Mucosa of rectum (tissue), 2 donors: ENCODE measurements at regions not wholly inside any gene's neighbourhood (a gene's known extent, or its start where the extent isn't known, plus 50 kb on each side); places are given as distances from the start of the nearest gene placed in this dataset.

Source experiments
- H3K27ac ChIP-seq, 2 donors: one replicate each; pipeline ENCODE4 v1.7.0; 2013; ENCODE audit warnings: inconsistent platforms in 2 of 2, low read depth in 2 of 2, low read length in 2 of 2
- H3K27me3 ChIP-seq, 2 donors: one replicate each; pipeline ENCODE4 v1.7.0; 2013; ENCODE audit warnings: low read length in 2 of 2; ENCODE audit not compliant: control insufficient read depth in 2 of 2, insufficient read depth in 2 of 2
- H3K36me3 ChIP-seq, 2 donors: one replicate each; pipeline ENCODE4 v1.7.0; 2013; ENCODE audit warnings: low read length in 2 of 2; ENCODE audit not compliant: control insufficient read depth in 2 of 2, insufficient read depth in 2 of 2
- H3K4me1 ChIP-seq, 2 donors: one replicate each; pipeline ENCODE4 v1.7.0; 2013; ENCODE audit warnings: low read length in 2 of 2, mild to moderate bottlenecking in 1 of 2; ENCODE audit not compliant: control insufficient read depth in 2 of 2, insufficient read depth in 2 of 2
- H3K4me3 ChIP-seq, 2 donors: one replicate each; pipeline ENCODE4 v1.7.0; 2013; ENCODE audit warnings: low read length in 2 of 2
- H3K9ac ChIP-seq, 2 donors: one replicate each; pipeline ENCODE4 v1.7.0; 2013; ENCODE audit warnings: low read length in 2 of 2, low read depth in 1 of 2, mild to moderate bottlenecking in 1 of 2
- H3K9me3 ChIP-seq, 2 donors: one replicate each; pipeline ENCODE4 v1.7.0; 2013; ENCODE audit warnings: low read length in 2 of 2; ENCODE audit not compliant: control insufficient read depth in 2 of 2
- donor health status: healthy.
- donor health status: Normal muscosa, but diverticular disease.

- Histone ChIP-seq H3K27me3 (no peaks in the 10 kb centered on the region), H3K9ac (no peak overlapping the region), H3K4me3 (no peak overlapping the region), H3K4me1 (peaks cover 0 to 6% of the 10 kb centered on the region in 2 donors), H3K36me3 (no peaks in the 10 kb centered on the region), H3K27ac (peak overlapping the region in 1 of 2 donors; percentile 52), H3K9me3 (no peaks in the 10 kb centered on the region)
These were observed 103.5 kb upstream of the COL5A1 start for GRCh38 chr9:134537951-134538641.

DNA sequence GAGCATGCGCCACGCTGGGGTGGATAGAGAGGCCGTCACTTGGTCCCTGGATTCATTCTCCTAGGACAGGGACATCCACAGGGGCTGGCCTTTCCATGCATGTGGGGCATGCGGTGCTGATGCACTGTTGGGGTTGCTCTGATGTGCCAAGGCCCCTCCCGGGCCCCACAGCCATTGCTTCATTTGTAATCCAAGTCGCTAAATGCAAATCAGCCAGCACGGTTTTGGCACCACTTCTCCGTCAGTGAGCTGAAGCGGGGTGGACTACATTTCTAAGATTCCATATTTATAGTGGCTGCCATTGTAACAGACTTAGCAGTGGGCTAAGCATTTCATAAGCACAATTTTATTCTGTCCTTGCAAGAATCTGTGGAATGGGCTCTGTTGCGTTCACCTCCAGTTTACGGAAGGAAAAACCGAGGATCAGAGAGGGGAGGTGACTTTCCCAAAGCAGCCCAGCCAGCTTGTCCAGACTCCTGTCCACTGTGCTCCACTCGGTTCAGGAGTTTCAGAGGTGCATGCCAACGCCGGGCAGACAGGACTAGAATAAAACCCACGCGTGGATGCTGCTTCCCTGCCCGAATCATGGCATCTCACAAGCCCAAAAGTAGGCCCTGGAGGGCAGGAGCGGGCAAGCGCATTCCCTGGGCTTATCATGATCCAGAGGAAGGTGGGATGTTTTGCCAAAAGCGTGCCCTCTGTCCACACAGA lies 102.6 kb upstream of the COL5A1 start:
- Histone ChIP-seq H3K4me1 (peaks cover 0 to 6% of the 10 kb centered on the region in 2 donors), H3K27ac (peak overlapping the region; percentile 1 to 52)

DNA sequence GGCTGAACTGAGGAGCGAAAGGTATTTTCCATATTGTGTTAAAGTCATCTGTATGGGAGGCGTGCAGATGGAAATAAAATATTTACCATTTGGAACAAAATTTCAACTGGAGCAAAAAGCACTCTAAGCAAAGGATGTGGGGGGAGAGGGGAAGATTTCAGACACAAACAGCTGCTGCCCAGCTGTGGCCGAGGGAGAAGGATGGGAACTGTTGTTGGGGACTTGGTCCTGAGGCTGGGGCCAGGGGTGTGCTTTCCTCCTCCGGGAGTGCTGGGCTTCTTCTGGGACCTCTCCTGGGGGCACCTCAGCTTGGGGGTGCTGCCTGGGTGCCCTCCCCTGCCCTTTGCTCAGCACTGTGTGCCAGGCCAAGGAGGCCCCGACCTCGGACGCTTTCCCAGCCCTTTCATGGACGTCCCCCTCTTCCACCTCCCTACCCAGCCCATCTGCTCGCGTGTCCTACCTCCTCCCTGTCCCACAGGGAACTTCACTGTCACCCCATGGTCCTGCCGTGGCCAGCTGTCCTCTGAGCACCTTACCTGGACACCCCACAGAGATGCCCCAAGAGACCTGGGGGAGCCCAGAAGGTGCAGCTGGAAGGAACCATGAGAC lies 101.9 kb upstream of the COL5A1 start:
- Histone ChIP-seq H3K27ac (peak overlapping the region; percentile 39 to 52), H3K36me3 (no peaks in the 10 kb centered on the region), H3K27me3 (no peaks in the 10 kb centered on the region), H3K9ac (no peak overlapping the region), H3K4me3 (no peak overlapping the region), H3K9me3 (no peaks in the 10 kb centered on the region), H3K4me1 (peaks cover 0 to 6% of the 10 kb centered on the region in 2 donors)

More for the DNA sequence above, 102.6 kb upstream of the COL5A1 start:
- Histone ChIP-seq H3K27me3 (no peaks in the 10 kb centered on the region), H3K4me3 (no peak overlapping the region), H3K9ac (no peak overlapping the region), H3K9me3 (no peaks in the 10 kb centered on the region), H3K36me3 (no peaks in the 10 kb centered on the region)

GRCh38 chr9:134540276-134541096 lies 101.1 kb upstream of the COL5A1 start:
- no peaks in the 10 kb centered on the region for H3K36me3 ChIP-seq
- peaks cover 0 to 9% of the 10 kb centered on the region in 2 donors for H3K4me1 ChIP-seq
- H3K27ac ChIP-seq: no peak overlapping the region
- no peak overlapping the region for H3K4me3 ChIP-seq
- no peaks in the 10 kb centered on the region for H3K27me3 ChIP-seq
- H3K9me3 ChIP-seq: no peaks in the 10 kb centered on the region
- H3K9ac ChIP-seq: no peak overlapping the region

- H3K27ac ChIP-seq: no peak overlapping the region
- peaks cover 0 to 8% of the 10 kb centered on the region in 2 donors for H3K4me1 ChIP-seq
- H3K27me3 ChIP-seq: no peaks in the 10 kb centered on the region
These were observed 100.4 kb upstream of the COL5A1 start for GRCh38 chr9:134541097-134541747.

DNA sequence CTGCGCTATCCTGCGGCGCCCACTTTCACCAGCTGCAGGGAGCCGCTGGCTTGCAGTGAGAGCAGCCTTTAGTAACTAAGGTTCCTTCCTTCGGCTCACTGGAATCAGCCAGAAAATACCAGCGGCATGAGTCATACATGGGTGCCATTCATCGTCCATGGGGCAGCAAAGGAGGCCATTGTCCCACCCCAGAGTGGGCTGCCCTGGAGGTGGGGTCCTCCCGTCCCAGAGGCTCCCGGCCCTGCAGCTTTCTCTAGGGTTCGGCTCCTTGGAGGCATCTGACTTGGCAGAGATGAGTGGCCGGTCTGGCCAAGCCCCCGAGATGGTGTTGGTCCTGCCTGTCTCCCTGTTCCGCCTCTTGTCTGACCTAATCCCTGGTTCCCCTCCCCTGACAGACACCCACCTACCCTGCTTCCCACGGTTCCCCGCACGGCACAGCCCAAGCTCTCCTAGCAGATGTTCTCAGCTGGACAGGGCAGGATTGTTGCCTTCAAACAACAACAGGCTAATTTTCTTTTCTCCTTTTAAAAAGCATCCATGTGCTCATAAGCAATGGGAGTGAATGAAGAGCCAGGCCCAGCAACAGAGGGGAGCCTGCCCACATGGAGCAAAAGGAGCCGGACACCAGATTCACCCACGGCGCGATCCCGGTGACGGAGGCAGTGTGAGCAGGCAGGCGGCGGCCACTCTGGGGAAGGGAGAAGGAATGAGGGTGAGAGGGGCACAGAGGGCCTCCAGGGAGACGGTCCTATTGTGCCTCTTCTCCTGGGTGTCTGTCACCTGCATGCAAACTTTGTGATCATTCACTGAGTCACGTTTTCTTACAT lies 97.0 kb upstream of the COL5A1 start:
- Histone ChIP-seq H3K27me3 (no peaks in the 10 kb centered on the region), H3K9ac (no peak overlapping the region), H3K36me3 (no peaks in the 10 kb centered on the region), H3K4me3 (no peak overlapping the region), H3K27ac (peak overlapping the region; percentile 58 to 78), H3K4me1 (peaks cover 0 to 3% of the 10 kb centered on the region in 2 donors), H3K9me3 (no peaks in the 10 kb centered on the region)

More at GRCh38 chr9:134541097-134541747, 100.4 kb upstream of the COL5A1 start:
- Histone ChIP-seq H3K36me3 (no peaks in the 10 kb centered on the region), H3K4me3 (no peak overlapping the region), H3K9ac (no peak overlapping the region), H3K9me3 (no peaks in the 10 kb centered on the region)

DNA sequence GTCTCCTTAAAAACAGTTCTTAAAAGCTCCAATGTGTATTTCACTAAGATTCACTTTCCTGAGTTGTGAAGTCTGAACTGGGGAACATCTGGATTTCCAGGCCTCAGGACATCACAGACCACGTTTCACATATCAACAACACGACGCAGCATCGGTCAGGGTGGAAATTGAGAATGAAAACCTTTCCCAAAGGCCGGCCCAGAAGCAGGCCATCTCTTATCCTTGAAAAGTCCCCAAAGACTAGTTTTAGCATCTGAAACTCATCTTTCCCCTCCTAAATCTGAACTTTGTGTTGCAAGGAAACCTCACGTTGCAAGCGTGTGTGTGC lies 96.4 kb upstream of the COL5A1 start:
- no peaks in the 10 kb centered on the region for H3K27me3 ChIP-seq
- H3K4me1 ChIP-seq: peaks cover 0 to 3% of the 10 kb centered on the region in 2 donors
- peak overlapping the region; percentile 70 to 78 for H3K27ac ChIP-seq
- H3K9me3 ChIP-seq: no peaks in the 10 kb centered on the region
- H3K36me3 ChIP-seq: no peaks in the 10 kb centered on the region
- no peak overlapping the region for H3K9ac ChIP-seq
- H3K4me3 ChIP-seq: no peak overlapping the region

DNA sequence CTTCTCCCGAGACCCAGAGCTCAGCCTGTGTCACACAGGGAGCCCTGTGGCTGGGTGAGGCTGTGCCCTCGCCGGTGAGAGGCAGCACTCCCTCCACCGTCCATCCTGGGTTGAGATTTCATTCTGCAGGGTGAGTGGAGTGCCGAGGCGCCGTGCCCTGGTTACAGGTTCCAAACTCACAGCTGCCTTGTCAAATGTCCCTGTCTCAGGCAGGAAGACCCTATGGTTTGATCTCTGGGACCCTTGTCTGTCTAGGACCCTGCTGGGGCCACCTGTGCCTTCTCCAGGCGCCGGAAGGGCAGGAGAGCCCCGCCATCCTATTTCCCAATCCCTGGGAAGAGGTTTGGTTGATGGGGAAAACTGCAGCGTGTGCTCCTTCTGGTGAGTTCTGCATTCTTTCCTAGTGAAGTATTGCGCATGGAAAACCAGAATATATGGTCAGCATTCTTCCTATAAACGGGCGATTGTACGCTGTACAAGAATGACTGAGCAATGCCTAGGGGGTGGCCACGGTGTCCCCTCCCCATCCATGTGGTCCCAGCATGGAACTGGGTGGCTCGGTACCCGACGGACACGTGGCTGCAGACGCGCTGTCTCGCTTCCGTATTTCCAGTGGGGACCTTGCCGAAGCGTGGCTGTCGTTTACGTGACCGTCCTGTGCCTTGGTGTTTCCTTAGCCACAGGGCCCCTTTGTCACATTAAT lies 95.9 kb upstream of the COL5A1 start:
- H3K36me3 ChIP-seq: no peaks in the 10 kb centered on the region
- peak overlapping the region; percentile 28 to 48 for H3K9ac ChIP-seq
- H3K9me3 ChIP-seq: no peaks in the 10 kb centered on the region
- peak overlapping the region; percentile 78 to 81 for H3K27ac ChIP-seq
- H3K4me1 ChIP-seq: peaks cover 0 to 3% of the 10 kb centered on the region in 2 donors
- H3K4me3 ChIP-seq: peak overlapping the region in 1 of 2 donors; percentile 6
- H3K27me3 ChIP-seq: no peaks in the 10 kb centered on the region
